ENCODE measurements at regions not wholly inside any gene's neighbourhood (a gene's known extent, or its start where the extent isn't known, plus 50 kb on each side); places are given as distances from the start of the nearest gene placed in this dataset.

DNA sequence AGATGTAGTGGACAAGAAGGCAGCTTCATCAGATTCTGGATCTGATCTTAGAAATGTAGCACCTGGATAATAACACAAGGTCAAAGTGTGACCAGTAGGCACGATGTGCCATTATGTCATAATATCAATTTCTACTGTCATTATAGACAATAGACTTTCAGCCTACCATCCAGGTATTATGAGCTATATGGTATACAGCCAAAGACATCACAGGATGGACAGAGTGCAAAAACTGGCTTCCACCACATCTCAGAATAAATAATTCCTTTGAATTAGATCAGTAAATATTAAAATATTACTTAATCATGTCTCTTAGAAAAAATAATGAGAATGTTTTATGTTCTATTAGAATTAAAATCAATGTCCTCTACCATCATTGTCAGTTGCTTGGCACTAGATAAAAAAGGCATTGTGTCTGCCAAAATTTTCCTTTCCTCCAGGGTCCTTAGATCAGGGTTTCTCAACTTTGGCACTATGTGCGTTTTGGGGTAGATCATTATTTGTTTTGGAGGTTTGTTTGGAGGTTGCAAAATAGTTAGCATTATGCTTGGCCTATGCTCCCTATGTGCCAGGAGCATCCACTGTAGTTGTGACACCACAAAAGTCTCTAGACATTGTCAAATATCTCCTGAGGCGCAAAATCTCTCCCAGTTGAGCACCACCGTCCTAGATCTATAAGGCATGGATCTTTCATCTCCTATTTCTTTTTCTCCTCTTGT is 86.7 kb upstream of the NRIP1 start:
- H3K9me3 ChIP-seq (replicated peaks; ENCODE audit: control insufficient read depth, insufficient read depth, low read depth, low read length), result no peaks in the 10 kb centered on the region
- ATAC-seq (no peak), DNase-seq (ENCODE audit: extremely low read depth in 1 of 4, low spot score in 3 of 4) (no peak), FAIRE-seq (no peak)
- no peaks in the 10 kb centered on the region; a peak in 1 of 5 replicates for H3K4me1 ChIP-seq (replicated peaks in 1 of 2; ENCODE audit: control insufficient read depth in 2 of 2, insufficient read depth in 2 of 2, low read length in 2 of 2)
- H3K79me2 ChIP-seq (ENCODE audit: control insufficient read depth, insufficient read depth, low read length), result no peaks in the 10 kb centered on the region
- no peak overlapping the region for H3K27ac ChIP-seq (ENCODE audit: extremely low read depth, low read depth, low read length)
- no peak overlapping the region for H2AFZ ChIP-seq (ENCODE audit: low read depth, low read length)
- intact Hi-C loops (cut with micrococcal nuclease), result no loop called here
- CTCF ChIA-PET (ENCODE audit: low intra/inter-chr PET ratio), result no interaction called here
- H3K4me3 ChIP-seq, result no peak overlapping the region
- no peaks in the 10 kb centered on the region for H4K20me1 ChIP-seq (replicated peaks; ENCODE audit: control insufficient read depth, insufficient read depth, low read length)
- no peaks in the 10 kb centered on the region for H3K27me3 ChIP-seq (ENCODE audit: control insufficient read depth in 2 of 2, insufficient read depth in 2 of 2, low read length in 2 of 2)
- TF ChIP-seq, protein P1, sequence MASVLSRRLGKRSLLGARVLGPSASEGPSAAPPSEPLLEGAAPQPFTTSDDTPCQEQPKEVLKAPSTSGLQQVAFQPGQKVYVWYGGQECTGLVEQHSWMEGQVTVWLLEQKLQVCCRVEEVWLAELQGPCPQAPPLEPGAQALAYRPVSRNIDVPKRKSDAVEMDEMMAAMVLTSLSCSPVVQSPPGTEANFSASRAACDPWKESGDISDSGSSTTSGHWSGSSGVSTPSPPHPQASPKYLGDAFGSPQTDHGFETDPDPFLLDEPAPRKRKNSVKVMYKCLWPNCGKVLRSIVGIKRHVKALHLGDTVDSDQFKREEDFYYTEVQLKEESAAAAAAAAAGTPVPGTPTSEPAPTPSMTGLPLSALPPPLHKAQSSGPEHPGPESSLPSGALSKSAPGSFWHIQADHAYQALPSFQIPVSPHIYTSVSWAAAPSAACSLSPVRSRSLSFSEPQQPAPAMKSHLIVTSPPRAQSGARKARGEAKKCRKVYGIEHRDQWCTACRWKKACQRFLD (CRISPR knock-in tag; IDR thresholded peaks at IDR 0.05), result no peak
- TF ChIP-seq SPI1 (IDR thresholded peaks at IDR 0.05; ENCODE audit: borderline replicate concordance, low read depth, low read length) (no peak), HLTF (IDR thresholded peaks at IDR 0.05) (no peak), TRIM24 (IDR thresholded peaks at IDR 0.05) (no peak), KDM1A (IDR thresholded peaks at IDR 0.05) (no peak), MEF2D (tag; conservative IDR thresholded peaks at IDR 0.05; ENCODE audit: low read depth) (no peak), MAFG (tag; conservative IDR thresholded peaks at IDR 0.05) (no peak), IFI16 (CRISPR knock-in tag; IDR thresholded peaks at IDR 0.05) (no peak), NCOA1 (IDR thresholded peaks at IDR 0.05; ENCODE audit: low read depth) (no peak)
- TF ChIP-seq, protein P2, sequence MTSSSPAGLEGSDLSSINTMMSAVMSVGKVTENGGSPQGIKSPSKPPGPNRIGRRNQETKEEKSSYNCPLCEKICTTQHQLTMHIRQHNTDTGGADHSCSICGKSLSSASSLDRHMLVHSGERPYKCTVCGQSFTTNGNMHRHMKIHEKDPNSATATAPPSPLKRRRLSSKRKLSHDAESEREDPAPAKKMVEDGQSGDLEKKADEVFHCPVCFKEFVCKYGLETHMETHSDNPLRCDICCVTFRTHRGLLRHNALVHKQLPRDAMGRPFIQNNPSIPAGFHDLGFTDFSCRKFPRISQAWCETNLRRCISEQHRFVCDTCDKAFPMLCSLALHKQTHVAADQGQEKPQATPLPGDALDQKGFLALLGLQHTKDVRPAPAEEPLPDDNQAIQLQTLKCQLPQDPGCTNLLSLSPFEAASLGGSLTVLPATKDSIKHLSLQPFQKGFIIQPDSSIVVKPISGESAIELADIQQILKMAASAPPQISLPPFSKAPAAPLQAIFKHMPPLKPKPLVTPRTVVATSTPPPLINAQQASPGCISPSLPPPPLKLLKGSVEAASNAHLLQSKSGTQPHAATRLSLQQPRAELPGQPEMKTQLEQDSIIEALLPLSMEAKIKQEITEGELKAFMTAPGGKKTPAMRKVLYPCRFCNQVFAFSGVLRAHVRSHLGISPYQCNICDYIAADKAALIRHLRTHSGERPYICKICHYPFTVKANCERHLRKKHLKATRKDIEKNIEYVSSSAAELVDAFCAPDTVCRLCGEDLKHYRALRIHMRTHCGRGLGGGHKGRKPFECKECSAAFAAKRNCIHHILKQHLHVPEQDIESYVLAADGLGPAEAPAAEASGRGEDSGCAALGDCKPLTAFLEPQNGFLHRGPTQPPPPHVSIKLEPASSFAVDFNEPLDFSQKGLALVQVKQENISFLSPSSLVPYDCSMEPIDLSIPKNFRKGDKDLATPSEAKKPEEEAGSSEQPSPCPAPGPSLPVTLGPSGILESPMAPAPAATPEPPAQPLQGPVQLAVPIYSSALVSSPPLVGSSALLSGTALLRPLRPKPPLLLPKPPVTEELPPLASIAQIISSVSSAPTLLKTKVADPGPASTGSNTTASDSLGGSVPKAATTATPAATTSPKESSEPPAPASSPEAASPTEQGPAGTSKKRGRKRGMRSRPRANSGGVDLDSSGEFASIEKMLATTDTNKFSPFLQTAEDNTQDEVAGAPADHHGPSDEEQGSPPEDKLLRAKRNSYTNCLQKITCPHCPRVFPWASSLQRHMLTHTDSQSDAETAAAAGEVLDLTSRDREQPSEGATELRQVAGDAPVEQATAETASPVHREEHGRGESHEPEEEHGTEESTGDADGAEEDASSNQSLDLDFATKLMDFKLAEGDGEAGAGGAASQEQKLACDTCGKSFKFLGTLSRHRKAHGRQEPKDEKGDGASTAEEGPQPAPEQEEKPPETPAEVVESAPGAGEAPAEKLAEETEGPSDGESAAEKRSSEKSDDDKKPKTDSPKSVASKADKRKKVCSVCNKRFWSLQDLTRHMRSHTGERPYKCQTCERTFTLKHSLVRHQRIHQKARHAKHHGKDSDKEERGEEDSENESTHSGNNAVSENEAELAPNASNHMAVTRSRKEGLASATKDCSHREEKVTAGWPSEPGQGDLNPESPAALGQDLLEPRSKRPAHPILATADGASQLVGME (CRISPR knock-in tag; IDR thresholded peaks at IDR 0.05), result no peak
- POLR2A ChIA-PET, result interaction anchor here (0.9 to 1.3 kb wide), 3 partner anchors 10 to 45 kb away, joined by 3 read pairs; no protein-coding TSS in a partner anchor
- 6% methylated on average over 4 of the region's 4 CpGs for WGBS (ENCODE audit: insufficient coverage, low coverage, missing lambda C conversion rate)
- no peak overlapping the region for H3K9ac ChIP-seq (ENCODE audit: insufficient read depth in 1 of 2, low read depth in 2 of 2, low read length in 2 of 2)
- H3K9me1 ChIP-seq (ENCODE audit: control insufficient read depth, insufficient read depth, low read length), result no peaks in the 10 kb centered on the region
- no TSS peak for BruUV-seq (replicated peaks)
- in situ Hi-C loops (cut with MboI), result no loop called here
- H3K4me2 ChIP-seq (ENCODE audit: insufficient read depth, low read length), result no peak overlapping the region
- no peaks in the 10 kb centered on the region for H3K36me3 ChIP-seq (ENCODE audit: control insufficient read depth, insufficient read depth, low read length)
